ENCODE measurements at regions not wholly inside any gene's neighbourhood (a gene's known extent, or its start where the extent isn't known, plus 50 kb on each side); places are given as distances from the start of the nearest gene placed in this dataset.

- no peak for ATAC-seq
- no peaks in the 10 kb centered on the region for H3K36me3 Mint-ChIP-seq
Measured at GRCh38 chr7:142348921-142349405, 91.1 kb upstream of the PRSS58 start.

More at GRCh38 chr7:142348921-142349405, 91.1 kb upstream of the PRSS58 start:
- Mint-ChIP-seq H3K27me3 (ENCODE audit: low read depth) (no peaks in the 10 kb centered on the region), H3K4me1 (peaks cover 13% of the 10 kb centered on the region), H3K27ac (no peak overlapping the region), H3K9me3 (no peaks in the 10 kb centered on the region), H3K4me3 (no peak overlapping the region)
- CTCF ChIA-PET: interaction anchor here (1.6 kb wide), 1 partner anchor 10 kb away, joined by 8 read pairs; no protein-coding TSS in a partner anchor
- no peak for TF ChIP-seq ETV6 (CRISPR knock-in tag; IDR thresholded peaks at IDR 0.05)
- TF ChIP-seq GTF2I (CRISPR knock-in tag; conservative IDR thresholded peaks at IDR 0.05): no peak
- TF ChIP-seq MYBL2 (CRISPR knock-in tag; IDR thresholded peaks at IDR 0.05): no peak
- TF ChIP-seq ELF4 (CRISPR knock-in tag; IDR thresholded peaks at IDR 0.05; ENCODE audit: low read depth): no peak
- no peak for TF ChIP-seq ZNF532 (CRISPR knock-in tag; IDR thresholded peaks at IDR 0.05; ENCODE audit: borderline replicate concordance)
- TF ChIP-seq RELA (CRISPR knock-in tag; IDR thresholded peaks at IDR 0.05; ENCODE audit: borderline replicate concordance): no peak
- TF ChIP-seq SMAD3 (CRISPR knock-in tag; IDR thresholded peaks at IDR 0.05; ENCODE audit: borderline replicate concordance): no peak
- no peak for TF ChIP-seq IRF1 (CRISPR knock-in tag; IDR thresholded peaks at IDR 0.05)
- no peak for TF ChIP-seq TEAD1 (CRISPR knock-in tag; IDR thresholded peaks at IDR 0.05)
- TF ChIP-seq PRDM15 (CRISPR knock-in tag; IDR thresholded peaks at IDR 0.05): no peak
- no peak for TF ChIP-seq SMAD4 (CRISPR knock-in tag; IDR thresholded peaks at IDR 0.05)
- no peak for TF ChIP-seq RORB (CRISPR knock-in tag; IDR thresholded peaks at IDR 0.05)
- TF ChIP-seq ZNF219 (CRISPR knock-in tag; IDR thresholded peaks at IDR 0.05; ENCODE audit: borderline replicate concordance): no peak
- no peak for TF ChIP-seq TP53 (CRISPR knock-in tag; IDR thresholded peaks at IDR 0.05)
- TF ChIP-seq GRHL2 (CRISPR knock-in tag; IDR thresholded peaks at IDR 0.05; ENCODE audit: insufficient replicate concordance, severe bottlenecking): no peak
- POLR2A ChIA-PET: no interaction called here
- DNase-seq (ENCODE audit: low spot score): no peak
